ENCODE measurements at regions not wholly inside any gene's neighbourhood (a gene's known extent, or its start where the extent isn't known, plus 50 kb on each side); places are given as distances from the start of the nearest gene placed in this dataset.
A peak's percentile ranks its signal among the peaks of the same experiment; 100 is the strongest.
"Not testable (repeated sequence)": the region's sequence is repeated elsewhere in the genome, so short reads cannot be mapped to it uniquely, and the experiment has no call there.

- DNase-seq: peak in 1 of 2 donors; percentile 0
Measured at GRCh38 chrX:66110112-66110511, 53.9 kb upstream of the HEPH start.

GRCh38 chrX:66107860-66108259 is 56.2 kb upstream of the HEPH start:
- DNase-seq: not testable (repeated sequence)

GRCh38 chrX:66102398-66102797 is 61.6 kb upstream of the HEPH start:
- not testable (repeated sequence) for DNase-seq

GRCh38 chrX:66098162-66098561 is 58.3 kb upstream of the VSIG4 start:
- DNase-seq: no peak

GRCh38 chrX:66096987-66097386 is 57.1 kb upstream of the VSIG4 start:
- DNase-seq: not testable (repeated sequence)

GRCh38 chrX:66090004-66090403 is 50.1 kb upstream of the VSIG4 start:
- not testable (repeated sequence) for DNase-seq

Measured in hippocampal formation (tissue), 2 donors.